ENCODE measurements at regions not wholly inside any gene's neighbourhood (a gene's known extent, or its start where the extent isn't known, plus 50 kb on each side); places are given as distances from the start of the nearest gene placed in this dataset.

DNA sequence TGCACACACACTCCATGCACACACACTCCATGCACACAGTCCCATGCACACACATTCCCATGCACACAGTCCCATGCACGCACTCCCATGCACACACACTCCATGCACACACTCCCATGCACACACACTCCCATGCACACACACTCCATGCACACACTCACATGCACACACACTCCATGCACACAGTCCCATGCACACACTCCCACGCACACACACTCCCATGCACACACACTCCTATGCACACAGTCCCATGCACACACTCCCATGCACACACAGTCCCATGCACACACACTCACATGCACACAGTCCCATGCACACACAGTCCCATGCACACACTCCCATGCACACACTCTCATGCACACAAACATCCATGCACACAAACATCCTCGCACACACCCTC is 168.4 kb downstream of the TTLL2 start:
- WGBS, 2 donors: 84 to 88% methylated on average over 3 of the region's 3 CpGs
- FAIRE-seq (no peak), DNase-seq (peak in 1 of 6 donors; percentile 7), ATAC-seq (no peak)
- Histone ChIP-seq H3K4me1 (no peaks in the 10 kb centered on the region), H3K27me3 (no peaks in the 10 kb centered on the region), H3K4me3 (no peak overlapping the region), H3K36me3 (no peaks in the 10 kb centered on the region), H3K27ac (no peak overlapping the region), H3K9me3 (no peaks in the 10 kb centered on the region)
- intact Hi-C loops (cut with DNase I): no loop called here
- TF ChIP-seq, protein P1, sequence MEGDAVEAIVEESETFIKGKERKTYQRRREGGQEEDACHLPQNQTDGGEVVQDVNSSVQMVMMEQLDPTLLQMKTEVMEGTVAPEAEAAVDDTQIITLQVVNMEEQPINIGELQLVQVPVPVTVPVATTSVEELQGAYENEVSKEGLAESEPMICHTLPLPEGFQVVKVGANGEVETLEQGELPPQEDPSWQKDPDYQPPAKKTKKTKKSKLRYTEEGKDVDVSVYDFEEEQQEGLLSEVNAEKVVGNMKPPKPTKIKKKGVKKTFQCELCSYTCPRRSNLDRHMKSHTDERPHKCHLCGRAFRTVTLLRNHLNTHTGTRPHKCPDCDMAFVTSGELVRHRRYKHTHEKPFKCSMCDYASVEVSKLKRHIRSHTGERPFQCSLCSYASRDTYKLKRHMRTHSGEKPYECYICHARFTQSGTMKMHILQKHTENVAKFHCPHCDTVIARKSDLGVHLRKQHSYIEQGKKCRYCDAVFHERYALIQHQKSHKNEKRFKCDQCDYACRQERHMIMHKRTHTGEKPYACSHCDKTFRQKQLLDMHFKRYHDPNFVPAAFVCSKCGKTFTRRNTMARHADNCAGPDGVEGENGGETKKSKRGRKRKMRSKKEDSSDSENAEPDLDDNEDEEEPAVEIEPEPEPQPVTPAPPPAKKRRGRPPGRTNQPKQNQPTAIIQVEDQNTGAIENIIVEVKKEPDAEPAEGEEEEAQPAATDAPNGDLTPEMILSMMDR (IDR thresholded peaks at IDR 0.05): no peak

DNA sequence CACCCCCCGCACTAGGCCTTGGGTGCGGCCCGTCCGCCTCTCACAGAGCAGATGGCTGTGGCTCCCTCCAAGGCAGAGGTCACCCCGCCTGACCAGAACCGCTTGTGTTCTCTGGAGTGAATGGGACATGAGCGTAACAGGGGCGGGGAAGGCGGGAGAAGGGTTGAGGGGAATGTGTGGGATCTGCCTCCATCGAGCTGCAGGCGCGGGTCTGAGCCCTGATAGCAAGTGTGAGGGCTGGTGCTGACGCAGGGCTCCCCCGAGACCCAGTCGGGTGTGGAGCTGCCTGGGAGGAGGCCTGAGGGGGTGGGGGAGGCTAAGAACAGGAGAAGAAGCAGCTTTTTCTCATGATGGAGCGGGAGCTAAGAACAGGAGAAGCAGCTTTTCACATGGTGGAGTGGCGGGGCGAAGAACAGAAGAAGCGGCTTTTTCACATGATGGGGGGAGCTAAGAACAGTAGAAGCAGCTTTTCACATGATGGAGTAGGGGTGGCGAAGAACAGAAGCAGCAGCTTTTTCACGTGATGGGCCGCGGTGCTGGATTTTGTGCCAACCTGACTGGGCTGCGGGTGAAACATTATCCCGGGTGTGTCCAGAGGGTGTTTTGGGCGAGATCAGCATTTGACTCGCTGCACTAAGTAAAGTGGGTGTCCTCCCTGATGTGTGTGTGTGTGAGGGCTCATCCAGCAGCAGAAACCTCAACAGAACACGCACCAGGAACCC is 169.3 kb downstream of the TTLL2 start:
- Histone ChIP-seq H3K36me3 (no peaks in the 10 kb centered on the region), H3K9me3 (no peaks in the 10 kb centered on the region), H3K27me3 (no peaks in the 10 kb centered on the region), H3K27ac (no peak overlapping the region), H3K4me3 (no peak overlapping the region), H3K4me1 (no peaks in the 10 kb centered on the region)
- intact Hi-C loops (cut with DNase I): no loop called here
- WGBS, 2 donors: 76 to 82% methylated on average over 28 of the region's 28 CpGs
- TF ChIP-seq, protein P1 (IDR thresholded peaks at IDR 0.05): no peak
- peak in 3 of 4 donors; percentile 26 to 62 (median 34) for ATAC-seq
- peak in 1 of 6 donors; percentile 45 for DNase-seq
- FAIRE-seq: no peak

DNA sequence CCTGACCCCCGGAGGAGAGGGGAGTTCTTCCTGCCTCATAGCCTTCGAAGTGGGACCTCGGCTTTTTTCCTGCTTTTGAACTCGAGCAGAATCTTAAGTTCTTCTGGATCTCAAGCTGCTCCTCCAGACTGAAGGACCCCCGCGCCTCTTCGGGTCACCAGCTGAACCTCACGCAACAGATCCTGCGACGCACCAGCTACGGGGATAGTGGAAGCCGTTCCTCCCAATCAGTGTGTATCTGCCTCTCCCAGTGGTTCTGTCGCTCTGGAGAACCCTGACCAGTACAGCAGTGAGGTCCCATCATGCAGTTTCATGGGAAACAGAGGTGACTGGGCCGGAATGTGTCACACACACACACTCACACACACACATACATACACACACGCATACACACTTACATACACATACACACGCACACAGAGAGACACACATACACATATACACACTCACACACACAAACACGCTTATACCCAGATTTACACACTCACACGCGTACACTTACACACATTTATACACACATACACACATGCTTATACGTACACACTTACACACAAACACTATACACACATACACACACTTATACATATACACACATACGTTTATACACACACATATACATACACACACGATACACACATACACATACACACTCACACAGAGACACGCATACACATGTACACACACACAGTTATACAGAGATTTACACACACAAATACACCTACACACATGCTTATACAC is 170.0 kb downstream of the TTLL2 start:
- intact Hi-C loops (cut with DNase I): no loop called here
- FAIRE-seq: no peak
- WGBS, 2 donors: 78 to 89% methylated on average over 23 of the region's 23 CpGs
- Histone ChIP-seq H3K4me1 (no peaks in the 10 kb centered on the region), H3K36me3 (no peaks in the 10 kb centered on the region), H3K27me3 (no peaks in the 10 kb centered on the region), H3K9me3 (no peaks in the 10 kb centered on the region), H3K4me3 (no peak overlapping the region), H3K27ac (no peak overlapping the region)
- no peak for DNase-seq
- no peak for ATAC-seq
- TF ChIP-seq, protein P1 (IDR thresholded peaks at IDR 0.05): no peak

DNA sequence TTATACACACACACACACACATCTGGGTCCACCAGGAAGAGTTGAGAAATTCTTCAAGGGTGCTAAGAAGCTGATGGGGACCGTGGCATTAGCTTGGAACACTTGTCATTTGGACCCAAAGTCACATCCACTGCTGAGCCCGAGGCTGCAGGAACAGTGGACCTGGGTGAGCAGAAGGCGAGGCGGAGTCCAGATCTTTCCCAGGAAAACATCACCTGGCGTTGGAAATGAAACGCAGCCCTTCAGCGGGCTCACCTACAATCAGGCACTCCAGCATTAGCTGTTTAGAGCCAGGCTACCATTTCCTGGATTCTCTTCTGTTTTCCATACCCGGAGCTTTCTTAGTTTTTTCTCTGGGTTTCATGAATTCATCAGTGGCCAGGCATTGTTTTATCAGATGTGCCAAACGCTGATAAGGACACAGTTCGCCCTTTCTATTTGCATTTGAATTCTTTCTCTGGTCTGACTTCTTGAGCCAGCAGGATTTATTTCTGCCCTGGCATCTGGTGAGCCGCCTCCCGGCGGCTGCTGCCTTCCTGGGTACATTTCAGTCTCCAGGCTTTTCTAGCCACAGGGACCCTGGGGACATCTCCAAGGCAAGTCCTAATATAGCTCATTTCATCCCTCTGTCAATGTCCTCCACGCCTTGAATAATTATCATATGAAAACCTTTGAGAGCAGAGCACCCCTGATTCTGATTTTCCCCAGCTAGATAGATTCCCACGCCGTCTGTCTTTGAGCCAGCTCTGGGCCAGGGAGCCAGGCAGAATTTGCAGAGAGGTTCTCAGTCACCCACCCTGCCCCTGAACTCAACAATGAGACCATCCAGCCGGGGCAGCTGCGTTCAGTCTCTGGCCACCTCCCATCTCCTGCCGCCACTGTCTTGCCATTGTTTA is 170.9 kb downstream of the TTLL2 start:
- Histone ChIP-seq H3K9me3 (no peaks in the 10 kb centered on the region), H3K4me1 (no peaks in the 10 kb centered on the region), H3K4me3 (no peak overlapping the region), H3K36me3 (no peaks in the 10 kb centered on the region), H3K27me3 (no peaks in the 10 kb centered on the region), H3K27ac (no peak overlapping the region)
- ATAC-seq (peak; percentile 9 to 50 (median 41)), DNase-seq (peak in 1 of 6 donors; percentile 47), FAIRE-seq (no peak)
- TF ChIP-seq, protein P1 (IDR thresholded peaks at IDR 0.05): no peak
- 44 to 49% methylated on average over 19 of the region's 19 CpGs for WGBS, 2 donors
- intact Hi-C loops (cut with DNase I): no loop called here
